WTC11 (cell line): ENCODE measurements at regions not wholly inside any gene's neighbourhood (a gene's known extent, or its start where the extent isn't known, plus 50 kb on each side); places are given as distances from the start of the nearest gene placed in this dataset.

Experiments
- ATAC-seq: fragments of 200-7000 bp; cut with Tn5 transposase; 2 replicates; pipeline ENCODE4 v1.10.0; 2021; ENCODE audit warnings: mild to moderate bottlenecking, moderate library complexity
- CTCF ChIA-PET: fragments of 300-600 bp; sonication (Branson Sonifier 250); formaldehyde crosslinking; loops from one replicate; lab custom pipeline; 2021; ENCODE audit warnings: antibody characterized with exemption; lab: Charles Lee
- POLR2A ChIA-PET: fragments of 350-600 bp; sonication (Branson Sonifier 250); formaldehyde crosslinking; loops from one replicate; lab custom pipeline; 2021; ENCODE audit warnings: antibody characterized with exemption; lab: Charles Lee
- DNase-seq: peaks from one replicate; pipeline ENCODE4 v3.0.0; 2021; ENCODE audit warnings: low spot score
- H3K27ac Mint-ChIP-seq: 2 replicates; pipeline ENCODE4 v1.8.0; 2021; ENCODE audit warnings: mixed read lengths
- H3K27me3 Mint-ChIP-seq: 2 replicates; pipeline ENCODE4 v1.8.0; 2021; ENCODE audit warnings: low read depth, mild to moderate bottlenecking, moderate library complexity, mixed read lengths
- H3K36me3 Mint-ChIP-seq: 2 replicates; pipeline ENCODE4 v1.8.0; 2021; ENCODE audit warnings: mixed read lengths
- H3K4me1 Mint-ChIP-seq: 2 replicates; pipeline ENCODE4 v1.8.0; 2022; ENCODE audit warnings: mixed read lengths
- H3K4me3 Mint-ChIP-seq: 2 replicates; pipeline ENCODE4 v1.8.0; 2021; ENCODE audit warnings: mild to moderate bottlenecking, moderate library complexity, mixed read lengths
- H3K9me3 Mint-ChIP-seq: 2 replicates; pipeline ENCODE4 v1.8.0; 2021; ENCODE audit warnings: mixed read lengths
- E2F1 ChIP-seq: sonication (generic); formaldehyde crosslinking; IDR thresholded peaks from 2 replicates; pipeline ENCODE4 v1.8.0; 2022; ENCODE audit warnings: mild to moderate bottlenecking, missing genetic modification reagents
- MAX ChIP-seq: sonication (generic); formaldehyde crosslinking; IDR thresholded peaks from 2 replicates; pipeline ENCODE4 v1.8.0; 2022; ENCODE audit warnings: mild to moderate bottlenecking, missing genetic modification reagents
- SOX15 ChIP-seq: fragments of 250-450 bp; sonication (Bioruptor Pico); IDR thresholded peaks from 2 replicates; pipeline ENCODE4 v1.9.0; 2021; ENCODE audit warnings: mild to moderate bottlenecking
- SP1 ChIP-seq: sonication (generic); formaldehyde crosslinking; conservative IDR thresholded peaks from 2 replicates; pipeline ENCODE4 v1.8.1; 2022; ENCODE audit warnings: missing genetic modification reagents
- ZBTB21 ChIP-seq: sonication (generic); formaldehyde crosslinking; IDR thresholded peaks from 2 replicates; pipeline ENCODE4 v1.8.1; 2023; ENCODE audit warnings: mild to moderate bottlenecking, missing genetic modification reagents, borderline replicate concordance
- ZNF416 ChIP-seq: fragments of 250-450 bp; sonication (Bioruptor Pico); IDR thresholded peaks from 2 replicates; pipeline ENCODE4 v1.9.0; 2021; ENCODE audit warnings: mild to moderate bottlenecking, inconsistent platforms
- TF ChIP-seq, protein P1 (sequence below): fragments of 250-450 bp; sonication (Bioruptor Pico); IDR thresholded peaks from 2 replicates; pipeline ENCODE4 v1.9.0; 2021; ENCODE audit warnings: mild to moderate bottlenecking
- TF ChIP-seq, protein P2 (sequence below): sonication (generic); formaldehyde crosslinking; IDR thresholded peaks from 2 replicates; pipeline ENCODE4 v1.8.1; 2022; ENCODE audit warnings: low read depth, missing genetic modification reagents, borderline replicate concordance
- TF ChIP-seq, protein P3 (sequence below): sonication (generic); formaldehyde crosslinking; IDR thresholded peaks from 2 replicates; pipeline ENCODE4 v1.8.0; 2022; ENCODE audit warnings: mild to moderate bottlenecking, missing genetic modification reagents
- TF ChIP-seq, protein P4 (sequence below): sonication (generic); formaldehyde crosslinking; IDR thresholded peaks from 2 replicates; pipeline ENCODE4 v1.8.1; 2023; ENCODE audit warnings: mild to moderate bottlenecking, missing genetic modification reagents, borderline replicate concordance
- TF ChIP-seq, protein P5 (sequence below): sonication (generic); formaldehyde crosslinking; IDR thresholded peaks from 2 replicates; pipeline ENCODE4 v1.8.1; 2023; ENCODE audit warnings: mild to moderate bottlenecking, missing genetic modification reagents, moderate library complexity
- TF ChIP-seq, protein P6 (sequence below): sonication (generic); formaldehyde crosslinking; IDR thresholded peaks from 2 replicates; pipeline ENCODE4 v1.8.1; 2023; ENCODE audit warnings: mild to moderate bottlenecking, missing genetic modification reagents, moderate library complexity

DNA sequence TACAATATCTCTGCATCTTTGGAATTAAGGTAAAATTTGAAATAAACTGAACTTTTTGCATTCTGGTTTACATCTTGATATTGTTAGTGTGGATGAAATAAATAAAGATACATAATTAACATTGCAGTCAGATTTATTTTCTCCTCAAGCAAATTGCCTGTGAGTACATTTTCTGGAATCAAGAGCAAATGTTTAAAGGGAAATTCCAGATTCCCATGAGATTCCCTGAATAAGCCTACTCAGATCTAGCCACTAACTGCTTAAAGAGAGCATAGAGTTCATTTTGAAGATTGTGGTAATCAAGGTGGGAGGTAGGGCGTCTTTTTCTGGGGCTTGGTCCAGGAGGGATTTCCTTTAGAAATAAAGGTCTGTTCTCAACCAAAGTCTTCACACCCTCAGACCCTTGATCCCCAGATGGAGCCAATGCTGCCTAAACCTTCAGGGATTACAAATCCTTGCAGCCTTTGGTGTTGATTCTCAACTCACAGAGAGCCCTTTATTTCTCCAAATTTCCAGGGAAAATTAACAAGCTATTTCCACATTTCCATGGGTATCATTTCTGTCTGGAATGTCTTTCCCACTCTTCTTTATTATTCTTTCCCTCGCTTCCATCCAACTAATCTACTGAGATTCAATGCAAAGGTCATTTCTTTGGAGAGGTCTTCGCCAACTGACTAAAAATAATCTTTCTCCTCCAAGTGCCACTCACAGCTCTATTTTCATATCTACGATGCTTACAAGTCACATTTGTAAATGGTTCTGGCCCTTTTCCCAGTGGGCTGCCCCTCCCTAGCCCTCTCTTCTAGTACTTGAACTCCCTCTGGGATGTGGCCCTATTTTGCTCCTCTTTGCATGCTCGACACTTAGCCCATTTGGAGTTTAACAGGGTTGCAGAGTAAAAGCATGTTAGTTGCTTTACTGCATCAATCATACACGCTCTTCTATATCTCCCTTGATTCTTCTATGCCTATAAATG, 79.8 kb upstream of the SPATS2L start:
- no peaks in the 10 kb centered on the region; the same call in 1 of the 2 replicates for H3K27me3 Mint-ChIP-seq
- ATAC-seq = no peak
- no peak overlapping the region for H3K27ac Mint-ChIP-seq
- ChIA-PET CTCF (no interaction called here), POLR2A (no interaction called here)
- H3K4me1 Mint-ChIP-seq = 0 out of 2 replicates have a peak, but pooled peaks cover 11% of the 10 kb centered on the region
- TF ChIP-seq ZNF416 (CRISPR knock-in tag) (no peak), ZBTB21 (CRISPR knock-in tag) (no peak), SOX15 (CRISPR knock-in tag) (no peak), MAX (CRISPR knock-in tag) (no peak)
- TF ChIP-seq, protein P1, sequence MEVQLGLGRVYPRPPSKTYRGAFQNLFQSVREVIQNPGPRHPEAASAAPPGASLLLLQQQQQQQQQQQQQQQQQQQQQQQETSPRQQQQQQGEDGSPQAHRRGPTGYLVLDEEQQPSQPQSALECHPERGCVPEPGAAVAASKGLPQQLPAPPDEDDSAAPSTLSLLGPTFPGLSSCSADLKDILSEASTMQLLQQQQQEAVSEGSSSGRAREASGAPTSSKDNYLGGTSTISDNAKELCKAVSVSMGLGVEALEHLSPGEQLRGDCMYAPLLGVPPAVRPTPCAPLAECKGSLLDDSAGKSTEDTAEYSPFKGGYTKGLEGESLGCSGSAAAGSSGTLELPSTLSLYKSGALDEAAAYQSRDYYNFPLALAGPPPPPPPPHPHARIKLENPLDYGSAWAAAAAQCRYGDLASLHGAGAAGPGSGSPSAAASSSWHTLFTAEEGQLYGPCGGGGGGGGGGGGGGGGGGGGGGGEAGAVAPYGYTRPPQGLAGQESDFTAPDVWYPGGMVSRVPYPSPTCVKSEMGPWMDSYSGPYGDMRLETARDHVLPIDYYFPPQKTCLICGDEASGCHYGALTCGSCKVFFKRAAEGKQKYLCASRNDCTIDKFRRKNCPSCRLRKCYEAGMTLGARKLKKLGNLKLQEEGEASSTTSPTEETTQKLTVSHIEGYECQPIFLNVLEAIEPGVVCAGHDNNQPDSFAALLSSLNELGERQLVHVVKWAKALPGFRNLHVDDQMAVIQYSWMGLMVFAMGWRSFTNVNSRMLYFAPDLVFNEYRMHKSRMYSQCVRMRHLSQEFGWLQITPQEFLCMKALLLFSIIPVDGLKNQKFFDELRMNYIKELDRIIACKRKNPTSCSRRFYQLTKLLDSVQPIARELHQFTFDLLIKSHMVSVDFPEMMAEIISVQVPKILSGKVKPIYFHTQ (CRISPR knock-in tag) = no peak
- TF ChIP-seq, protein P2, sequence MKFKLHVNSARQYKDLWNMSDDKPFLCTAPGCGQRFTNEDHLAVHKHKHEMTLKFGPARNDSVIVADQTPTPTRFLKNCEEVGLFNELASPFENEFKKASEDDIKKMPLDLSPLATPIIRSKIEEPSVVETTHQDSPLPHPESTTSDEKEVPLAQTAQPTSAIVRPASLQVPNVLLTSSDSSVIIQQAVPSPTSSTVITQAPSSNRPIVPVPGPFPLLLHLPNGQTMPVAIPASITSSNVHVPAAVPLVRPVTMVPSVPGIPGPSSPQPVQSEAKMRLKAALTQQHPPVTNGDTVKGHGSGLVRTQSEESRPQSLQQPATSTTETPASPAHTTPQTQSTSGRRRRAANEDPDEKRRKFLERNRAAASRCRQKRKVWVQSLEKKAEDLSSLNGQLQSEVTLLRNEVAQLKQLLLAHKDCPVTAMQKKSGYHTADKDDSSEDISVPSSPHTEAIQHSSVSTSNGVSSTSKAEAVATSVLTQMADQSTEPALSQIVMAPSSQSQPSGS (CRISPR knock-in tag) = no peak
- TF ChIP-seq, protein P3, sequence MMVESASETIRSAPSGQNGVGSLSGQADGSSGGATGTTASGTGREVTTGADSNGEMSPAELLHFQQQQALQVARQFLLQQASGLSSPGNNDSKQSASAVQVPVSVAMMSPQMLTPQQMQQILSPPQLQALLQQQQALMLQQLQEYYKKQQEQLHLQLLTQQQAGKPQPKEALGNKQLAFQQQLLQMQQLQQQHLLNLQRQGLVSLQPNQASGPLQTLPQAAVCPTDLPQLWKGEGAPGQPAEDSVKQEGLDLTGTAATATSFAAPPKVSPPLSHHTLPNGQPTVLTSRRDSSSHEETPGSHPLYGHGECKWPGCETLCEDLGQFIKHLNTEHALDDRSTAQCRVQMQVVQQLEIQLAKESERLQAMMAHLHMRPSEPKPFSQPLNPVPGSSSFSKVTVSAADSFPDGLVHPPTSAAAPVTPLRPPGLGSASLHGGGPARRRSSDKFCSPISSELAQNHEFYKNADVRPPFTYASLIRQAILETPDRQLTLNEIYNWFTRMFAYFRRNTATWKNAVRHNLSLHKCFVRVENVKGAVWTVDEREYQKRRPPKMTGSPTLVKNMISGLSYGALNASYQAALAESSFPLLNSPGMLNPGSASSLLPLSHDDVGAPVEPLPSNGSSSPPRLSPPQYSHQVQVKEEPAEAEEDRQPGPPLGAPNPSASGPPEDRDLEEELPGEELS = no peak
- DNase-seq = no peak
- H3K36me3 Mint-ChIP-seq = no peaks in the 10 kb centered on the region
- H3K9me3 Mint-ChIP-seq = peaks cover 8% of the 10 kb centered on the region
- H3K4me3 Mint-ChIP-seq = no peak overlapping the region

DNA sequence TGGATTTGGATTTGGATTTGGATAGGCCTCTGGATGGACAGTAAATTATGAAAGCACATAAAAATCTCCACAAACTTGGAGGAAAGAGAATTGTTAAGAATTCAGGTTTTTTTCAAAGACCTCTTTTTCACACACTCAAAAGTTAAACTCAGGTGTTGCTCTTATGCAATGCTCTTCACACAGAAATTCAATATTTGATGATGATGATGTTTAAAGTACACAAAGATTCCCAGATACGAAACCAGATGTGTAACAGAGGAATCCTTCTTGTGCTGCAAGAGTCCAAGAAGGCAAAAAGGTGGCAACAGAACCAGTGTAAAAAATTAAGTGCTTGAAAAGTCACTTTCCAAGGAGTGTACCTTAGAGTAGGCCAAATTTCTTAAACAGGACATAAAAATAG, 75.8 kb upstream of the SPATS2L start:
- TF ChIP-seq, protein P4, sequence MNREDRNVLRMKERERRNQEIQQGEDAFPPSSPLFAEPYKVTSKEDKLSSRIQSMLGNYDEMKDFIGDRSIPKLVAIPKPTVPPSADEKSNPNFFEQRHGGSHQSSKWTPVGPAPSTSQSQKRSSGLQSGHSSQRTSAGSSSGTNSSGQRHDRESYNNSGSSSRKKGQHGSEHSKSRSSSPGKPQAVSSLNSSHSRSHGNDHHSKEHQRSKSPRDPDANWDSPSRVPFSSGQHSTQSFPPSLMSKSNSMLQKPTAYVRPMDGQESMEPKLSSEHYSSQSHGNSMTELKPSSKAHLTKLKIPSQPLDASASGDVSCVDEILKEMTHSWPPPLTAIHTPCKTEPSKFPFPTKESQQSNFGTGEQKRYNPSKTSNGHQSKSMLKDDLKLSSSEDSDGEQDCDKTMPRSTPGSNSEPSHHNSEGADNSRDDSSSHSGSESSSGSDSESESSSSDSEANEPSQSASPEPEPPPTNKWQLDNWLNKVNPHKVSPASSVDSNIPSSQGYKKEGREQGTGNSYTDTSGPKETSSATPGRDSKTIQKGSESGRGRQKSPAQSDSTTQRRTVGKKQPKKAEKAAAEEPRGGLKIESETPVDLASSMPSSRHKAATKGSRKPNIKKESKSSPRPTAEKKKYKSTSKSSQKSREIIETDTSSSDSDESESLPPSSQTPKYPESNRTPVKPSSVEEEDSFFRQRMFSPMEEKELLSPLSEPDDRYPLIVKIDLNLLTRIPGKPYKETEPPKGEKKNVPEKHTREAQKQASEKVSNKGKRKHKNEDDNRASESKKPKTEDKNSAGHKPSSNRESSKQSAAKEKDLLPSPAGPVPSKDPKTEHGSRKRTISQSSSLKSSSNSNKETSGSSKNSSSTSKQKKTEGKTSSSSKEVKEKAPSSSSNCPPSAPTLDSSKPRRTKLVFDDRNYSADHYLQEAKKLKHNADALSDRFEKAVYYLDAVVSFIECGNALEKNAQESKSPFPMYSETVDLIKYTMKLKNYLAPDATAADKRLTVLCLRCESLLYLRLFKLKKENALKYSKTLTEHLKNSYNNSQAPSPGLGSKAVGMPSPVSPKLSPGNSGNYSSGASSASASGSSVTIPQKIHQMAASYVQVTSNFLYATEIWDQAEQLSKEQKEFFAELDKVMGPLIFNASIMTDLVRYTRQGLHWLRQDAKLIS = no peak
- TF ChIP-seq, all 79 proteins: peak for 0
- ATAC-seq = no peak
- DNase-seq = no peak
- Mint-ChIP-seq H3K4me3 (no peak overlapping the region), H3K4me1 (0 out of 2 replicates have a peak, but pooled peaks cover 5% of the 10 kb centered on the region), H3K27me3 (no peaks in the 10 kb centered on the region; the same call in 1 of the 2 replicates), H3K9me3 (peaks cover 15% of the 10 kb centered on the region), H3K36me3 (peaks cover 5% of the 10 kb centered on the region), H3K27ac (no peak overlapping the region)
- ChIA-PET POLR2A (no interaction called here), CTCF (no interaction called here)

GRCh38 chr2:200235533-200235932, 71.0 kb upstream of the SPATS2L start:
- Mint-ChIP-seq H3K9me3 (peaks cover 15% of the 10 kb centered on the region), H3K36me3 (peaks cover 5% of the 10 kb centered on the region), H3K27ac (no peak overlapping the region), H3K4me1 (peaks cover 3% of the 10 kb centered on the region), H3K27me3 (no peaks in the 10 kb centered on the region), H3K4me3 (no peak overlapping the region)
- ATAC-seq (no peak), DNase-seq (no peak)
- CTCF ChIA-PET = no interaction called here
- POLR2A ChIA-PET = no interaction called here
- TF ChIP-seq, protein P5, sequence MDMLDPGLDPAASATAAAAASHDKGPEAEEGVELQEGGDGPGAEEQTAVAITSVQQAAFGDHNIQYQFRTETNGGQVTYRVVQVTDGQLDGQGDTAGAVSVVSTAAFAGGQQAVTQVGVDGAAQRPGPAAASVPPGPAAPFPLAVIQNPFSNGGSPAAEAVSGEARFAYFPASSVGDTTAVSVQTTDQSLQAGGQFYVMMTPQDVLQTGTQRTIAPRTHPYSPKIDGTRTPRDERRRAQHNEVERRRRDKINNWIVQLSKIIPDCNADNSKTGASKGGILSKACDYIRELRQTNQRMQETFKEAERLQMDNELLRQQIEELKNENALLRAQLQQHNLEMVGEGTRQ (CRISPR knock-in tag) = no peak
- TF ChIP-seq, protein P6, sequence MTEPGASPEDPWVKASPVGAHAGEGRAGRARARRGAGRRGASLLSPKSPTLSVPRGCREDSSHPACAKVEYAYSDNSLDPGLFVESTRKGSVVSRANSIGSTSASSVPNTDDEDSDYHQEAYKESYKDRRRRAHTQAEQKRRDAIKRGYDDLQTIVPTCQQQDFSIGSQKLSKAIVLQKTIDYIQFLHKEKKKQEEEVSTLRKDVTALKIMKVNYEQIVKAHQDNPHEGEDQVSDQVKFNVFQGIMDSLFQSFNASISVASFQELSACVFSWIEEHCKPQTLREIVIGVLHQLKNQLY = no peak
- no peak for TF ChIP-seq SP1 (CRISPR knock-in tag)
- TF ChIP-seq E2F1 = no peak
